ENCODE measurements at regions not wholly inside any gene's neighbourhood (a gene's known extent, or its start where the extent isn't known, plus 50 kb on each side); places are given as distances from the start of the nearest gene placed in this dataset.

GRCh38 chr5:68960456-68960855 is 133.4 kb upstream of the SLC30A5 start:
- TF ChIP-seq REST (IDR thresholded peaks at IDR 0.05; ENCODE audit: insufficient read depth in 1 of 2, low read depth in 2 of 2, low read length in 1 of 2) = no peak
- no peak for TF ChIP-seq POLR2AphosphoS5 (IDR thresholded peaks at IDR 0.05; ENCODE audit: low read depth, low read length)
- no peak for TF ChIP-seq CTCF (IDR thresholded peaks at IDR 0.05)
- TF ChIP-seq SIN3A (IDR thresholded peaks at IDR 0.05; ENCODE audit: borderline replicate concordance, insufficient read depth, low read depth, low read length) = no peak
- no peak for TF ChIP-seq TCF7L2 (IDR thresholded peaks at IDR 0.05; ENCODE audit: low read depth, low read length)
- H3K4me3 ChIP-seq (ENCODE audit: low read depth in 2 of 2, low read length in 2 of 2) = no peak overlapping the region
- intact Hi-C loops (cut with micrococcal nuclease; ENCODE audit: unreplicated experiment) = loop anchor here (5.0 kb wide), 1 partner anchor 673 kb away; no protein-coding TSS in a partner anchor
- no peak for DNase-seq (ENCODE audit: low read depth, low spot score)
- no peaks in the 10 kb centered on the region for H3K9me3 ChIP-seq (ENCODE audit: control insufficient read depth, insufficient read depth, low read depth, low read length)
- ChIA-PET POLR2A (no interaction called here), CTCF (no interaction called here)
- no peak overlapping the region for H3K27ac ChIP-seq (ENCODE audit: low read length)
- no peak for ATAC-seq
- no peaks in the 10 kb centered on the region for H3K36me3 ChIP-seq (ENCODE audit: control insufficient read depth, insufficient read depth, low read length)
- no TSS peak for BruUV-seq (replicated peaks)
- no peaks in the 10 kb centered on the region for H3K27me3 ChIP-seq (ENCODE audit: control insufficient read depth, insufficient read depth, low read length)
- in situ Hi-C loops (cut with HindIII; ENCODE audit: low pct_unique_long_range_greater_than_20kb, low sequenced_read_pairs) = no loop called here
- no peaks in the 10 kb centered on the region for H3K4me1 ChIP-seq (ENCODE audit: control insufficient read depth, insufficient read depth, low read length)

- in situ Hi-C loops (cut with HindIII; ENCODE audit: low pct_unique_long_range_greater_than_20kb, low sequenced_read_pairs) = no loop called here
- CTCF ChIA-PET = no interaction called here
Observed at GRCh38 chr5:68960961-68961360, 132.9 kb upstream of the SLC30A5 start.

More at GRCh38 chr5:68960961-68961360, 132.9 kb upstream of the SLC30A5 start:
- no peak for DNase-seq (ENCODE audit: low read depth, low spot score)
- H3K9me3 ChIP-seq (ENCODE audit: control insufficient read depth, insufficient read depth, low read depth, low read length) = no peaks in the 10 kb centered on the region
- no peaks in the 10 kb centered on the region for H3K36me3 ChIP-seq (ENCODE audit: control insufficient read depth, insufficient read depth, low read length)
- H3K4me1 ChIP-seq (ENCODE audit: control insufficient read depth, insufficient read depth, low read length) = no peaks in the 10 kb centered on the region
- intact Hi-C loops (cut with micrococcal nuclease; ENCODE audit: unreplicated experiment) = loop anchor here (5.0 kb wide), 1 partner anchor 674 kb away; no protein-coding TSS in a partner anchor
- H3K27me3 ChIP-seq (ENCODE audit: control insufficient read depth, insufficient read depth, low read length) = no peaks in the 10 kb centered on the region
- H3K4me3 ChIP-seq (ENCODE audit: low read depth in 2 of 2, low read length in 2 of 2) = no peak overlapping the region
- TF ChIP-seq CTCF (IDR thresholded peaks at IDR 0.05) (no peak), TCF7L2 (IDR thresholded peaks at IDR 0.05; ENCODE audit: low read depth, low read length) (no peak), SIN3A (IDR thresholded peaks at IDR 0.05; ENCODE audit: borderline replicate concordance, insufficient read depth, low read depth, low read length) (no peak), REST (IDR thresholded peaks at IDR 0.05; ENCODE audit: insufficient read depth in 1 of 2, low read depth in 2 of 2, low read length in 1 of 2) (no peak), POLR2AphosphoS5 (IDR thresholded peaks at IDR 0.05; ENCODE audit: low read depth, low read length) (no peak)
- H3K27ac ChIP-seq (ENCODE audit: low read length) = no peak overlapping the region
- BruUV-seq (replicated peaks) = no TSS peak
- POLR2A ChIA-PET = no interaction called here
- no peak for ATAC-seq
